H1 (cell line): ENCODE measurements at regions not wholly inside any gene's neighbourhood (a gene's known extent, or its start where the extent isn't known, plus 50 kb on each side); places are given as distances from the start of the nearest gene placed in this dataset.

Source experiments
- CTCF ChIP-seq, 3 experiments: IDR thresholded peaks; 1 replicate in 2 of 3; 2 replicates in 1 of 3; pipeline versions ENCODE4 v1.5.1 to v1.6.1; 2011; ENCODE audit warnings: low read length in 3 of 3, mild to moderate bottlenecking in 3 of 3, inconsistent platforms in 2 of 3, low read depth in 1 of 3, moderate library complexity in 1 of 3; ENCODE audit not compliant: insufficient read depth in 1 of 3; ENCODE audit errors: control extremely low read depth in 1 of 3
- GABPA ChIP-seq: IDR thresholded peaks from 2 replicates; pipeline ENCODE4 v1.6.1; 2011; ENCODE audit warnings: mild to moderate bottlenecking, low read length, moderate library complexity, borderline replicate concordance; ENCODE audit not compliant: insufficient read depth
- MAX ChIP-seq: IDR thresholded peaks from 2 replicates; pipeline ENCODE4 v1.6.1; 2012; ENCODE audit warnings: inconsistent platforms
- NANOG ChIP-seq: IDR thresholded peaks from 2 replicates; pipeline ENCODE4 v1.6.1; 2011; ENCODE audit warnings: low read length, low read depth, mild to moderate bottlenecking, inconsistent platforms; ENCODE audit not compliant: insufficient read depth, poor library complexity, severe bottlenecking
- POLR2AphosphoS5 ChIP-seq: IDR thresholded peaks from 2 replicates; pipeline ENCODE4 v1.6.1; 2011; ENCODE audit warnings: low read depth, low read length
- SP2 ChIP-seq: IDR thresholded peaks from 2 replicates; pipeline ENCODE4 v1.6.1; 2012; ENCODE audit warnings: mild to moderate bottlenecking, low read length, inconsistent platforms
- TAF1 ChIP-seq: IDR thresholded peaks from 2 replicates; pipeline ENCODE4 v1.6.1; 2011; ENCODE audit warnings: mild to moderate bottlenecking, low read depth, low read length

GRCh38 chr13:89380101-89380500 is 1708.9 kb downstream of the SLITRK5 start:
- no peak for TF ChIP-seq POLR2AphosphoS5
- TF ChIP-seq TAF1: no peak
- TF ChIP-seq SP2: no peak
- TF ChIP-seq NANOG: no peak
- no peak for TF ChIP-seq MAX
- no peak for TF ChIP-seq GABPA
- no peak for TF ChIP-seq CTCF (IDR thresholded peaks at IDR 0.05; ENCODE audit: control extremely low read depth in 1 of 3, insufficient read depth in 1 of 3, low read depth in 1 of 3, low read length in 3 of 3)
